Hepatocyte (in vitro differentiated cells): ENCODE measurements at regions not wholly inside any gene's neighbourhood (a gene's known extent, or its start where the extent isn't known, plus 50 kb on each side); places are given as distances from the start of the nearest gene placed in this dataset.

Experiments used
- CTCF ChIP-seq: fragments of 200-600 bp; sonication (generic); IDR thresholded peaks from 2 replicates; pipeline ENCODE4 v1.5.1; 2016; ENCODE audit warnings: antibody characterized with exemption, mild to moderate bottlenecking; ENCODE audit not compliant: poor library complexity
- EZH2 ChIP-seq: fragments of 200-600 bp; sonication (generic); IDR thresholded peaks from 2 replicates; pipeline ENCODE4 v1.6.1; 2016; ENCODE audit warnings: antibody characterized with exemption, mild to moderate bottlenecking, borderline replicate concordance
- EZH2phosphoT487 ChIP-seq: fragments of 200-600 bp; sonication (generic); IDR thresholded peaks from one replicate; pipeline ENCODE4 v1.6.1; 2018; ENCODE audit warnings: antibody characterized with exemption, mild to moderate bottlenecking, low read depth, moderate library complexity; ENCODE audit not compliant: unreplicated experiment, severe bottlenecking

GRCh38 chrX:40240844-40241243 is 143.1 kb upstream of the BCOR start:
- no peak for TF ChIP-seq EZH2
- no peak for TF ChIP-seq CTCF
- no peak for TF ChIP-seq EZH2phosphoT487
